GM21576 (cell line): ENCODE measurements at regions not wholly inside any gene's neighbourhood (a gene's known extent, or its start where the extent isn't known, plus 50 kb on each side); places are given as distances from the start of the nearest gene placed in this dataset.

ENCODE experiments used
- ATAC-seq: cut with Tn5 transposase; IDR thresholded peaks from one replicate; pipeline ENCODE4 v1.9.1; 2021; ENCODE audit warnings: mild to moderate bottlenecking, moderate library complexity; ENCODE audit not compliant: unreplicated experiment

GRCh38 chr16:85548375-85548774, 64.7 kb upstream of the GSE1 start:
- ATAC-seq, result no peak

GRCh38 chr16:85549766-85550421, 63.2 kb upstream of the GSE1 start:
- ATAC-seq, result no peak

GRCh38 chr16:85550422-85550864, 62.7 kb upstream of the GSE1 start:
- no peak for ATAC-seq

GRCh38 chr16:85550953-85551924, 61.9 kb upstream of the GSE1 start:
- ATAC-seq, result no peak

GRCh38 chr16:85552980-85553435, 60.1 kb upstream of the GSE1 start:
- no peak for ATAC-seq

GRCh38 chr16:85553436-85554113, 59.5 kb upstream of the GSE1 start:
- ATAC-seq, result peak; percentile 35

GRCh38 chr16:85554114-85554888, 58.8 kb upstream of the GSE1 start:
- peak; percentile 44 for ATAC-seq

- ATAC-seq, result no peak
These were observed 58.0 kb upstream of the GSE1 start for GRCh38 chr16:85554889-85555718.

- no peak for ATAC-seq
These were observed 57.2 kb upstream of the GSE1 start for GRCh38 chr16:85555719-85556455.

GRCh38 chr16:85556456-85557082, 56.6 kb upstream of the GSE1 start:
- no peak for ATAC-seq

GRCh38 chr16:85557083-85557970, 55.8 kb upstream of the GSE1 start:
- ATAC-seq, result no peak

- no peak for ATAC-seq
These were observed 55.0 kb upstream of the GSE1 start for GRCh38 chr16:85557971-85558657.

- ATAC-seq, result no peak
These were observed 52.2 kb upstream of the GSE1 start for GRCh38 chr16:85560932-85561247.

- ATAC-seq, result no peak
These were observed 51.7 kb upstream of the GSE1 start for GRCh38 chr16:85561248-85562092.

- no peak for ATAC-seq
These were observed 50.9 kb upstream of the GSE1 start for GRCh38 chr16:85562093-85562786.

- ATAC-seq, result no peak
These were observed 50.1 kb upstream of the GSE1 start for GRCh38 chr16:85563034-85563433.
